ENCODE measurements at regions not wholly inside any gene's neighbourhood (a gene's known extent, or its start where the extent isn't known, plus 50 kb on each side); places are given as distances from the start of the nearest gene placed in this dataset.

DNA sequence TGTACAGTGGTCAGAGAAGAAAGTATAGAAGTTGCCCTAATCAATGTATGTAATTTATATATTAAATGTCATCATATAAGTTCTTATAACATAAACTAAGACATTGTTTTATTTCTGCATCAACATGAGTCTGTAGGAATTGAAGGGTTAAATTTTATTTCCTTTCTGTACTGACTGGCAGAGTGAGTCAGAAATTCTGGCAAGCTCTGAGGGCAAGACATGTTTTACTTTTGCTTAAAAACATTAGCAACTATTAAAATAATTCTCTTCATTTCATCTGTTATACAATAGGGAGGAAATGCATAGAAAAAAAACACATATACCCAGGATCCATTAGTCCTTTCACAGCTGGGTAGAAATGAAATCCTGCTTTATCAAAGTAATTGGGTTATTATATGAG is 171.4 kb upstream of the ALCAM start:
- TF ChIP-seq, protein P1, sequence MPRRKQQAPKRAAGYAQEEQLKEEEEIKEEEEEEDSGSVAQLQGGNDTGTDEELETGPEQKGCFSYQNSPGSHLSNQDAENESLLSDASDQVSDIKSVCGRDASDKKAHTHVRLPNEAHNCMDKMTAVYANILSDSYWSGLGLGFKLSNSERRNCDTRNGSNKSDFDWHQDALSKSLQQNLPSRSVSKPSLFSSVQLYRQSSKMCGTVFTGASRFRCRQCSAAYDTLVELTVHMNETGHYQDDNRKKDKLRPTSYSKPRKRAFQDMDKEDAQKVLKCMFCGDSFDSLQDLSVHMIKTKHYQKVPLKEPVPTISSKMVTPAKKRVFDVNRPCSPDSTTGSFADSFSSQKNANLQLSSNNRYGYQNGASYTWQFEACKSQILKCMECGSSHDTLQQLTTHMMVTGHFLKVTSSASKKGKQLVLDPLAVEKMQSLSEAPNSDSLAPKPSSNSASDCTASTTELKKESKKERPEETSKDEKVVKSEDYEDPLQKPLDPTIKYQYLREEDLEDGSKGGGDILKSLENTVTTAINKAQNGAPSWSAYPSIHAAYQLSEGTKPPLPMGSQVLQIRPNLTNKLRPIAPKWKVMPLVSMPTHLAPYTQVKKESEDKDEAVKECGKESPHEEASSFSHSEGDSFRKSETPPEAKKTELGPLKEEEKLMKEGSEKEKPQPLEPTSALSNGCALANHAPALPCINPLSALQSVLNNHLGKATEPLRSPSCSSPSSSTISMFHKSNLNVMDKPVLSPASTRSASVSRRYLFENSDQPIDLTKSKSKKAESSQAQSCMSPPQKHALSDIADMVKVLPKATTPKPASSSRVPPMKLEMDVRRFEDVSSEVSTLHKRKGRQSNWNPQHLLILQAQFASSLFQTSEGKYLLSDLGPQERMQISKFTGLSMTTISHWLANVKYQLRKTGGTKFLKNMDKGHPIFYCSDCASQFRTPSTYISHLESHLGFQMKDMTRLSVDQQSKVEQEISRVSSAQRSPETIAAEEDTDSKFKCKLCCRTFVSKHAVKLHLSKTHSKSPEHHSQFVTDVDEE (CRISPR knock-in tag; IDR thresholded peaks at IDR 0.05) = no peak
- TF ChIP-seq TCF4 (CRISPR knock-in tag; IDR thresholded peaks at IDR 0.05; ENCODE audit: borderline replicate concordance) (no peak), GLIS3 (CRISPR knock-in tag; IDR thresholded peaks at IDR 0.05) (no peak), ZNF8 (CRISPR knock-in tag; IDR thresholded peaks at IDR 0.05) (no peak), SNAI2 (CRISPR knock-in tag; IDR thresholded peaks at IDR 0.05) (no peak)
- TF ChIP-seq, protein P2, sequence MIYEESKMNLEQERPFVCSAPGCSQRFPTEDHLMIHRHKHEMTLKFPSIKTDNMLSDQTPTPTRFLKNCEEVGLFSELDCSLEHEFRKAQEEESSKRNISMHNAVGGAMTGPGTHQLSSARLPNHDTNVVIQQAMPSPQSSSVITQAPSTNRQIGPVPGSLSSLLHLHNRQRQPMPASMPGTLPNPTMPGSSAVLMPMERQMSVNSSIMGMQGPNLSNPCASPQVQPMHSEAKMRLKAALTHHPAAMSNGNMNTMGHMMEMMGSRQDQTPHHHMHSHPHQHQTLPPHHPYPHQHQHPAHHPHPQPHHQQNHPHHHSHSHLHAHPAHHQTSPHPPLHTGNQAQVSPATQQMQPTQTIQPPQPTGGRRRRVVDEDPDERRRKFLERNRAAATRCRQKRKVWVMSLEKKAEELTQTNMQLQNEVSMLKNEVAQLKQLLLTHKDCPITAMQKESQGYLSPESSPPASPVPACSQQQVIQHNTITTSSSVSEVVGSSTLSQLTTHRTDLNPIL (CRISPR knock-in tag; IDR thresholded peaks at IDR 0.05; ENCODE audit: low read depth) = no peak
- ATAC-seq = peak; percentile 88

DNA sequence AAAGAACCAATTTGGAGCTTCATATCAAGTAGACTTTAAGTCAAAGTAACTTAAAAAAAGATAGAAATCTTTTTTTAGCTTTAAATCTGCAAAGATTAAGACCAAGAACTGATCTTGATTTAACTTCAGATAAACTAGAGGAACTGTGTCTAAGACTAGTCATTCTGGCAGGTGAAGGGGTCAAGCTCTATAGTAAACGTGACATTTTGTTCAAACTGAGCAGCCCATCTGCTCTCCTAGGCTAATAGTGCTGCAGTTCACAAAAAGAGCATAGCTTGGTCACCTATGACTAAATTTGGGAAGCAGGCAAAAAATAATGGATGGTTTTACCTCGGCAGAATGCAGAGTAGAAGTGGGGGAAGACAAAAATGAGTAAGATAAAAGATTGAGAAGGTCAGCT is 168.8 kb upstream of the ALCAM start:
- TF ChIP-seq SNAI2 (CRISPR knock-in tag; IDR thresholded peaks at IDR 0.05) (no peak), CSDC2 (CRISPR knock-in tag; IDR thresholded peaks at IDR 0.05) (no peak), ESRRG (CRISPR knock-in tag; IDR thresholded peaks at IDR 0.05) (no peak), ZFP30 (CRISPR knock-in tag; IDR thresholded peaks at IDR 0.05) (no peak), ZNF565 (CRISPR knock-in tag; conservative IDR thresholded peaks at IDR 0.05; ENCODE audit: low read depth) (no peak), OSR1 (CRISPR knock-in tag; IDR thresholded peaks at IDR 0.05) (no peak), ZNF8 (CRISPR knock-in tag; IDR thresholded peaks at IDR 0.05) (no peak), BACH2 (CRISPR knock-in tag; IDR thresholded peaks at IDR 0.05; ENCODE audit: borderline replicate concordance) (no peak), GLIS3 (CRISPR knock-in tag; IDR thresholded peaks at IDR 0.05) (no peak), ZNF70 (CRISPR knock-in tag; IDR thresholded peaks at IDR 0.05) (no peak), TCF4 (CRISPR knock-in tag; IDR thresholded peaks at IDR 0.05; ENCODE audit: borderline replicate concordance) (no peak)
- TF ChIP-seq, protein P3, sequence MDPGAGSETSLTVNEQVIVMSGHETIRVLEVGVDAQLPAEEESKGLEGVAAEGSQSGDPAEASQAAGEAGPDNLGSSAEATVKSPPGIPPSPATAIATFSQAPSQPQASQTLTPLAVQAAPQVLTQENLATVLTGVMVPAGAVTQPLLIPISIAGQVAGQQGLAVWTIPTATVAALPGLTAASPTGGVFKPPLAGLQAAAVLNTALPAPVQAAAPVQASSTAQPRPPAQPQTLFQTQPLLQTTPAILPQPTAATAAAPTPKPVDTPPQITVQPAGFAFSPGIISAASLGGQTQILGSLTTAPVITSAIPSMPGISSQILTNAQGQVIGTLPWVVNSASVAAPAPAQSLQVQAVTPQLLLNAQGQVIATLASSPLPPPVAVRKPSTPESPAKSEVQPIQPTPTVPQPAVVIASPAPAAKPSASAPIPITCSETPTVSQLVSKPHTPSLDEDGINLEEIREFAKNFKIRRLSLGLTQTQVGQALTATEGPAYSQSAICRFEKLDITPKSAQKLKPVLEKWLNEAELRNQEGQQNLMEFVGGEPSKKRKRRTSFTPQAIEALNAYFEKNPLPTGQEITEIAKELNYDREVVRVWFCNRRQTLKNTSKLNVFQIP (CRISPR knock-in tag; IDR thresholded peaks at IDR 0.05; ENCODE audit: borderline replicate concordance, low read depth) = no peak
- TF ChIP-seq, protein P1 (CRISPR knock-in tag; IDR thresholded peaks at IDR 0.05) = no peak
- TF ChIP-seq, protein P2 (CRISPR knock-in tag; IDR thresholded peaks at IDR 0.05; ENCODE audit: low read depth) = no peak
- ATAC-seq = no peak

DNA sequence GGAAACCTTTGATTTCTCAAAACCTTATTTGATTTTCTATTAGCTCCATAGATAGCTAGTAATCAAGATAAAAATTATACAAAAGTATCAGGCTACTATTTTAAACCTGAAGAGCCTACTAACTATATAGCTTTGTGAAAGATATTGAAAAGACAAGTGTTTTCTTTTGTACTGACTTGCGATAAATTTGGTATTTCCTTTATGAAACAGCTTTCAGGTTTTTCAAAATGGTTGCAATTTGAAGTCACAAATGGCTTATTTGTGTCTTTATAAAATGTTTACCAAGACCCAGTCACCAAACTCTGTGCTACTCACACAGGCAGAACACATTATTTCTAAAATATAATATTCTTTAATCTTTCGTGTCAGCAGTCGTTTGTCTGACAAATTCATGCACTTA is 167.5 kb upstream of the ALCAM start:
- TF ChIP-seq BACH2 (CRISPR knock-in tag; IDR thresholded peaks at IDR 0.05; ENCODE audit: borderline replicate concordance) (no peak), ESRRG (CRISPR knock-in tag; IDR thresholded peaks at IDR 0.05) (no peak), ZFP30 (CRISPR knock-in tag; IDR thresholded peaks at IDR 0.05) (no peak), PPARA (CRISPR knock-in tag; IDR thresholded peaks at IDR 0.05; ENCODE audit: borderline replicate concordance) (no peak), SNAI2 (CRISPR knock-in tag; IDR thresholded peaks at IDR 0.05) (no peak)
- TF ChIP-seq, protein P4, sequence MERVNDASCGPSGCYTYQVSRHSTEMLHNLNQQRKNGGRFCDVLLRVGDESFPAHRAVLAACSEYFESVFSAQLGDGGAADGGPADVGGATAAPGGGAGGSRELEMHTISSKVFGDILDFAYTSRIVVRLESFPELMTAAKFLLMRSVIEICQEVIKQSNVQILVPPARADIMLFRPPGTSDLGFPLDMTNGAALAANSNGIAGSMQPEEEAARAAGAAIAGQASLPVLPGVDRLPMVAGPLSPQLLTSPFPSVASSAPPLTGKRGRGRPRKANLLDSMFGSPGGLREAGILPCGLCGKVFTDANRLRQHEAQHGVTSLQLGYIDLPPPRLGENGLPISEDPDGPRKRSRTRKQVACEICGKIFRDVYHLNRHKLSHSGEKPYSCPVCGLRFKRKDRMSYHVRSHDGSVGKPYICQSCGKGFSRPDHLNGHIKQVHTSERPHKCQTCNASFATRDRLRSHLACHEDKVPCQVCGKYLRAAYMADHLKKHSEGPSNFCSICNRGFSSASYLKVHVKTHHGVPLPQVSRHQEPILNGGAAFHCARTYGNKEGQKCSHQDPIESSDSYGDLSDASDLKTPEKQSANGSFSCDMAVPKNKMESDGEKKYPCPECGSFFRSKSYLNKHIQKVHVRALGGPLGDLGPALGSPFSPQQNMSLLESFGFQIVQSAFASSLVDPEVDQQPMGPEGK (CRISPR knock-in tag; IDR thresholded peaks at IDR 0.05; ENCODE audit: borderline replicate concordance) = no peak
- ATAC-seq = no peak
